WTC11 (cell line): ENCODE measurements at regions not wholly inside any gene's neighbourhood (a gene's known extent, or its start where the extent isn't known, plus 50 kb on each side); places are given as distances from the start of the nearest gene placed in this dataset.

ENCODE experiments used
- ATAC-seq: fragments of 200-7000 bp; cut with Tn5 transposase; 2 replicates; pipeline ENCODE4 v1.10.0; 2021; ENCODE audit warnings: mild to moderate bottlenecking, moderate library complexity
- CTCF ChIA-PET: fragments of 300-600 bp; sonication (Branson Sonifier 250); formaldehyde crosslinking; loops from one replicate; lab custom pipeline; 2021; ENCODE audit warnings: antibody characterized with exemption; lab: Charles Lee
- POLR2A ChIA-PET: fragments of 350-600 bp; sonication (Branson Sonifier 250); formaldehyde crosslinking; loops from one replicate; lab custom pipeline; 2021; ENCODE audit warnings: antibody characterized with exemption; lab: Charles Lee
- DNase-seq: peaks from one replicate; pipeline ENCODE4 v3.0.0; 2021; ENCODE audit warnings: low spot score
- H3K27ac Mint-ChIP-seq: 2 replicates; pipeline ENCODE4 v1.8.0; 2021; ENCODE audit warnings: mixed read lengths
- H3K27me3 Mint-ChIP-seq: 2 replicates; pipeline ENCODE4 v1.8.0; 2021; ENCODE audit warnings: low read depth, mild to moderate bottlenecking, moderate library complexity, mixed read lengths
- H3K36me3 Mint-ChIP-seq: 2 replicates; pipeline ENCODE4 v1.8.0; 2021; ENCODE audit warnings: mixed read lengths
- H3K4me1 Mint-ChIP-seq: 2 replicates; pipeline ENCODE4 v1.8.0; 2022; ENCODE audit warnings: mixed read lengths
- H3K4me3 Mint-ChIP-seq: 2 replicates; pipeline ENCODE4 v1.8.0; 2021; ENCODE audit warnings: mild to moderate bottlenecking, moderate library complexity, mixed read lengths
- H3K9me3 Mint-ChIP-seq: 2 replicates; pipeline ENCODE4 v1.8.0; 2021; ENCODE audit warnings: mixed read lengths
- CREB1 ChIP-seq: sonication (generic); formaldehyde crosslinking; IDR thresholded peaks from 2 replicates; pipeline ENCODE4 v1.8.0; 2023; ENCODE audit warnings: mild to moderate bottlenecking, missing genetic modification reagents
- CREM ChIP-seq: sonication (generic); formaldehyde crosslinking; IDR thresholded peaks from 2 replicates; pipeline ENCODE4 v1.8.1; 2022; ENCODE audit warnings: mild to moderate bottlenecking, missing genetic modification reagents, moderate library complexity
- GABPB1 ChIP-seq: sonication (generic); formaldehyde crosslinking; IDR thresholded peaks from 2 replicates; pipeline ENCODE4 v1.8.1; 2023; ENCODE audit warnings: mild to moderate bottlenecking, missing genetic modification reagents
- GRHL2 ChIP-seq: fragments of 250-450 bp; sonication (Bioruptor Pico); IDR thresholded peaks from 2 replicates; pipeline ENCODE4 v1.8.0; 2022; ENCODE audit warnings: mild to moderate bottlenecking, moderate library complexity; ENCODE audit not compliant: insufficient replicate concordance, severe bottlenecking
- GTF2I ChIP-seq: fragments of 250-450 bp; sonication (Bioruptor Pico); conservative IDR thresholded peaks from 2 replicates; pipeline ENCODE4 v1.4.0; 2021; ENCODE audit warnings: mild to moderate bottlenecking
- JUN ChIP-seq: sonication (generic); formaldehyde crosslinking; IDR thresholded peaks from 2 replicates; pipeline ENCODE4 v1.8.0; 2023; ENCODE audit warnings: mild to moderate bottlenecking, missing genetic modification reagents
- MYBL2 ChIP-seq: sonication (generic); formaldehyde crosslinking; IDR thresholded peaks from 2 replicates; pipeline ENCODE4 v1.8.1; 2023; ENCODE audit warnings: mild to moderate bottlenecking, moderate library complexity, missing genetic modification reagents
- NFATC4 ChIP-seq: fragments of 250-450 bp; sonication (Bioruptor Pico); IDR thresholded peaks from 2 replicates; pipeline ENCODE4 v1.9.0; 2021; ENCODE audit warnings: mild to moderate bottlenecking
- NR3C1 ChIP-seq: sonication (generic); formaldehyde crosslinking; conservative IDR thresholded peaks from 2 replicates; pipeline ENCODE4 v1.8.1; 2023; ENCODE audit warnings: low read depth, mild to moderate bottlenecking, missing genetic modification reagents
- SMAD4 ChIP-seq: sonication (generic); formaldehyde crosslinking; IDR thresholded peaks from 2 replicates; pipeline ENCODE4 v1.8.0; 2022; ENCODE audit warnings: mild to moderate bottlenecking, missing genetic modification reagents
- TEAD1 ChIP-seq: sonication (generic); formaldehyde crosslinking; IDR thresholded peaks from 2 replicates; pipeline ENCODE4 v1.8.0; 2022; ENCODE audit warnings: mild to moderate bottlenecking, missing genetic modification reagents
- TEAD4 ChIP-seq: sonication (generic); formaldehyde crosslinking; IDR thresholded peaks from 2 replicates; pipeline ENCODE4 v1.8.0; 2022; ENCODE audit warnings: mild to moderate bottlenecking, missing genetic modification reagents
- ZNF232 ChIP-seq: sonication (generic); formaldehyde crosslinking; IDR thresholded peaks from 2 replicates; pipeline ENCODE4 v1.8.0; 2022; ENCODE audit warnings: mild to moderate bottlenecking, missing genetic modification reagents
- ZNF423 ChIP-seq: fragments of 250-450 bp; sonication (Bioruptor Pico); IDR thresholded peaks from 2 replicates; pipeline ENCODE4 v2.1.2; 2022; ENCODE audit warnings: mild to moderate bottlenecking, moderate library complexity
- TF ChIP-seq, protein P1 (sequence below): sonication (generic); formaldehyde crosslinking; IDR thresholded peaks from 2 replicates; pipeline ENCODE4 v1.8.1; 2023; ENCODE audit warnings: mild to moderate bottlenecking, missing genetic modification reagents, moderate library complexity
- TF ChIP-seq, protein P2 (sequence below): fragments of 250-450 bp; sonication (Bioruptor Pico); IDR thresholded peaks from 2 replicates; pipeline ENCODE4 v1.9.0; 2021; ENCODE audit warnings: moderate library complexity, mild to moderate bottlenecking, inconsistent platforms, borderline replicate concordance
- TF ChIP-seq, protein P3 (sequence below): fragments of 250-450 bp; sonication (Bioruptor Pico); IDR thresholded peaks from 2 replicates; pipeline ENCODE4 v2.1.2; 2022; ENCODE audit warnings: mild to moderate bottlenecking, moderate library complexity
- TF ChIP-seq, protein P4 (sequence below): sonication (generic); formaldehyde crosslinking; IDR thresholded peaks from 2 replicates; pipeline ENCODE4 v1.8.1; 2022; ENCODE audit warnings: low read depth, mild to moderate bottlenecking, moderate library complexity, missing genetic modification reagents, borderline replicate concordance
- TF ChIP-seq, protein P5 (sequence below): sonication (generic); formaldehyde crosslinking; IDR thresholded peaks from 2 replicates; pipeline ENCODE4 v1.8.0; 2022; ENCODE audit warnings: mild to moderate bottlenecking, missing genetic modification reagents
- TF ChIP-seq, protein P6 (sequence below): sonication (generic); formaldehyde crosslinking; IDR thresholded peaks from 2 replicates; pipeline ENCODE4 v1.8.1; 2023; ENCODE audit warnings: mild to moderate bottlenecking, moderate library complexity, missing genetic modification reagents
- TF ChIP-seq, protein P7 (sequence below): fragments of 200-600 bp; IDR thresholded peaks from 2 replicates; pipeline ENCODE4 v1.8.0; 2022; ENCODE audit warnings: antibody characterized with exemption
- TF ChIP-seq, protein P8 (sequence below): fragments of 250-450 bp; sonication (Bioruptor Pico); IDR thresholded peaks from 2 replicates; pipeline ENCODE4 v1.9.0; 2021; ENCODE audit warnings: mild to moderate bottlenecking

DNA sequence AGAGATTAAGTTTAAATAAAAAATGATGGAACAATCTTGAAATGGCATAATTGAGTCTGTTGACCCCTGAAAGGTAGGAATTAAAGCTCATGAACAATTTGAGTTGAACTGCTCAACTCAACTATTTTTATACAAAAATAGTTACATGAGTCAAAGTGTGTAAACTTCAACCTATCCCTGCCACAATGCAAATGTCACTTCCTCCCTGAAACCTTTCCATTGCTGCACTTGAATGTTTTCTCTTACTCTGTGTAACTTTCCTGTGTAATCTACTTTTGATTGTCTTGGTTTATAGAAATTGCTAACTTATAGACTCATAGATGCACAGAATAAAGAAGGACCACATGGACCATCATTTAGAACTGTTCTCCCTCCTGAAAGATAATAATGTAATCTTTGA, 218.5 kb downstream of the GBA3 start:
- Mint-ChIP-seq H3K4me3 (no peak overlapping the region), H3K27ac (no peak overlapping the region), H3K27me3 (no peaks in the 10 kb centered on the region; the same call in 1 of the 2 replicates), H3K4me1 (peaks cover 9% of the 10 kb centered on the region), H3K36me3 (no peaks in the 10 kb centered on the region), H3K9me3 (peaks cover 20% of the 10 kb centered on the region)
- POLR2A ChIA-PET: no interaction called here
- no peak for ATAC-seq
- TF ChIP-seq JUN (CRISPR knock-in tag) (no peak), TEAD4 (CRISPR knock-in tag) (no peak), CREM (CRISPR knock-in tag) (no peak), GRHL2 (CRISPR knock-in tag) (no peak), NR3C1 (CRISPR knock-in tag) (no peak)
- TF ChIP-seq, protein P1, sequence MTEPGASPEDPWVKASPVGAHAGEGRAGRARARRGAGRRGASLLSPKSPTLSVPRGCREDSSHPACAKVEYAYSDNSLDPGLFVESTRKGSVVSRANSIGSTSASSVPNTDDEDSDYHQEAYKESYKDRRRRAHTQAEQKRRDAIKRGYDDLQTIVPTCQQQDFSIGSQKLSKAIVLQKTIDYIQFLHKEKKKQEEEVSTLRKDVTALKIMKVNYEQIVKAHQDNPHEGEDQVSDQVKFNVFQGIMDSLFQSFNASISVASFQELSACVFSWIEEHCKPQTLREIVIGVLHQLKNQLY (CRISPR knock-in tag): no peak
- TF ChIP-seq, protein P2, sequence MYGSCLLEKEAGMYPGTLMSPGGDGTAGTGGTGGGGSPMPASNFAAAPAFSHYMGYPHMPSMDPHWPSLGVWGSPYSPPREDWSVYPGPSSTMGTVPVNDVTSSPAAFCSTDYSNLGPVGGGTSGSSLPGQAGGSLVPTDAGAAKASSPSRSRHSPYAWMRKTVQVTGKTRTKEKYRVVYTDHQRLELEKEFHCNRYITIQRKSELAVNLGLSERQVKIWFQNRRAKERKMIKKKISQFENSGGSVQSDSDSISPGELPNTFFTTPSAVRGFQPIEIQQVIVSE (CRISPR knock-in tag): no peak
- TF ChIP-seq, protein P3, sequence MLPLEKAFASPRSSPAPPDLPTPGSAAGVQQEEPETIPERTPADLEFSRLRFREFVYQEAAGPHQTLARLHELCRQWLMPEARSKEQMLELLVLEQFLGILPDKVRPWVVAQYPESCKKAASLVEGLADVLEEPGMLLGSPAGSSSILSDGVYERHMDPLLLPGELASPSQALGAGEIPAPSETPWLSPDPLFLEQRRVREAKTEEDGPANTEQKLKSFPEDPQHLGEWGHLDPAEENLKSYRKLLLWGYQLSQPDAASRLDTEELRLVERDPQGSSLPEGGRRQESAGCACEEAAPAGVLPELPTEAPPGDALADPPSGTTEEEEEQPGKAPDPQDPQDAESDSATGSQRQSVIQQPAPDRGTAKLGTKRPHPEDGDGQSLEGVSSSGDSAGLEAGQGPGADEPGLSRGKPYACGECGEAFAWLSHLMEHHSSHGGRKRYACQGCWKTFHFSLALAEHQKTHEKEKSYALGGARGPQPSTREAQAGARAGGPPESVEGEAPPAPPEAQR (CRISPR knock-in tag): no peak
- TF ChIP-seq, protein P4, sequence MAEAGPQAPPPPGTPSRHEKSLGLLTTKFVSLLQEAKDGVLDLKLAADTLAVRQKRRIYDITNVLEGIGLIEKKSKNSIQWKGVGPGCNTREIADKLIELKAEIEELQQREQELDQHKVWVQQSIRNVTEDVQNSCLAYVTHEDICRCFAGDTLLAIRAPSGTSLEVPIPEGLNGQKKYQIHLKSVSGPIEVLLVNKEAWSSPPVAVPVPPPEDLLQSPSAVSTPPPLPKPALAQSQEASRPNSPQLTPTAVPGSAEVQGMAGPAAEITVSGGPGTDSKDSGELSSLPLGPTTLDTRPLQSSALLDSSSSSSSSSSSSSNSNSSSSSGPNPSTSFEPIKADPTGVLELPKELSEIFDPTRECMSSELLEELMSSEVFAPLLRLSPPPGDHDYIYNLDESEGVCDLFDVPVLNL: no peak
- CTCF ChIA-PET: interaction anchor here (2.6 kb wide), 1 partner anchor 14 kb away, joined by 10 read pairs; no protein-coding TSS in a partner anchor
- no peak for DNase-seq

DNA sequence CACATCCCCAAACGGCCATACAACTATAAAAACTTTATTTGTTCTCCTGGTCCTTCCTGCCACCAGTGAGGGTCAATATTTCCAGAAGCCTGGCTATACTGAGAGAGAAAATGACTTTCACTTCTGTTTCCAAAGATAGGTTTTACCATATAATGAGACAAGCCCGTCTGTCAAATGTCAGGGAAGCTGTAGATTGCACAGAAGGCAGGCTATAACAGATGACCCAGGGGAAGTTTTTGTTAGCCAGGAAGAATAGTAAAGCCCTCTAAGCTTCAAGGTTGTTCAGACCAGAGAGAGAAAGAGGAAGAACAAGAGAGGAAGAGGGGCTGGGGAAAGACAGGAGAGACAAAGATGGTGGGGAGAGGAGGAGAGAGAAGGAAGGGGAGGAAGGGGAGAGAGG, 217.5 kb downstream of the GBA3 start:
- no peak overlapping the region for H3K27ac Mint-ChIP-seq
- H3K4me1 Mint-ChIP-seq: peaks cover 9% of the 10 kb centered on the region
- H3K4me3 Mint-ChIP-seq: no peak overlapping the region
- no peaks in the 10 kb centered on the region for H3K36me3 Mint-ChIP-seq
- DNase-seq (no peak), ATAC-seq (no peak)
- peaks cover 20% of the 10 kb centered on the region for H3K9me3 Mint-ChIP-seq
- H3K27me3 Mint-ChIP-seq: no peaks in the 10 kb centered on the region; the same call in 1 of the 2 replicates
- POLR2A ChIA-PET: no interaction called here
- CTCF ChIA-PET: interaction anchor here (2.6 kb wide), 1 partner anchor 13 kb away, joined by 10 read pairs; no protein-coding TSS in a partner anchor
- TF ChIP-seq MYBL2 (no peak), TEAD1 (CRISPR knock-in tag) (no peak), CREB1 (CRISPR knock-in tag) (no peak), ZNF232 (no peak), NFATC4 (CRISPR knock-in tag) (no peak), SMAD4 (CRISPR knock-in tag) (no peak), GTF2I (no peak), ZNF423 (no peak), NR3C1 (CRISPR knock-in tag) (no peak), GABPB1 (CRISPR knock-in tag) (no peak), GRHL2 (CRISPR knock-in tag) (no peak)
- TF ChIP-seq, protein P5, sequence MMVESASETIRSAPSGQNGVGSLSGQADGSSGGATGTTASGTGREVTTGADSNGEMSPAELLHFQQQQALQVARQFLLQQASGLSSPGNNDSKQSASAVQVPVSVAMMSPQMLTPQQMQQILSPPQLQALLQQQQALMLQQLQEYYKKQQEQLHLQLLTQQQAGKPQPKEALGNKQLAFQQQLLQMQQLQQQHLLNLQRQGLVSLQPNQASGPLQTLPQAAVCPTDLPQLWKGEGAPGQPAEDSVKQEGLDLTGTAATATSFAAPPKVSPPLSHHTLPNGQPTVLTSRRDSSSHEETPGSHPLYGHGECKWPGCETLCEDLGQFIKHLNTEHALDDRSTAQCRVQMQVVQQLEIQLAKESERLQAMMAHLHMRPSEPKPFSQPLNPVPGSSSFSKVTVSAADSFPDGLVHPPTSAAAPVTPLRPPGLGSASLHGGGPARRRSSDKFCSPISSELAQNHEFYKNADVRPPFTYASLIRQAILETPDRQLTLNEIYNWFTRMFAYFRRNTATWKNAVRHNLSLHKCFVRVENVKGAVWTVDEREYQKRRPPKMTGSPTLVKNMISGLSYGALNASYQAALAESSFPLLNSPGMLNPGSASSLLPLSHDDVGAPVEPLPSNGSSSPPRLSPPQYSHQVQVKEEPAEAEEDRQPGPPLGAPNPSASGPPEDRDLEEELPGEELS (CRISPR knock-in tag): no peak
- TF ChIP-seq, protein P6, sequence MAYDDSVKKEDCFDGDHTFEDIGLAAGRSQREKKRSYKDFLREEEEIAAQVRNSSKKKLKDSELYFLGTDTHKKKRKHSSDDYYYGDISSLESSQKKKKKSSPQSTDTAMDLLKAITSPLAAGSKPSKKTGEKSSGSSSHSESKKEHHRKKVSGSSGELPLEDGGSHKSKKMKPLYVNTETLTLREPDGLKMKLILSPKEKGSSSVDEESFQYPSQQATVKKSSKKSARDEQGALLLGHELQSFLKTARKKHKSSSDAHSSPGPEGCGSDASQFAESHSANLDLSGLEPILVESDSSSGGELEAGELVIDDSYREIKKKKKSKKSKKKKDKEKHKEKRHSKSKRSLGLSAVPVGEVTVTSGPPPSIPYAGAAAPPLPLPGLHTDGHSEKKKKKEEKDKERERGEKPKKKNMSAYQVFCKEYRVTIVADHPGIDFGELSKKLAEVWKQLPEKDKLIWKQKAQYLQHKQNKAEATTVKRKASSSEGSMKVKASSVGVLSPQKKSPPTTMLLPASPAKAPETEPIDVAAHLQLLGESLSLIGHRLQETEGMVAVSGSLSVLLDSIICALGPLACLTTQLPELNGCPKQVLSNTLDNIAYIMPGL (CRISPR knock-in tag): no peak
- TF ChIP-seq, protein P7, sequence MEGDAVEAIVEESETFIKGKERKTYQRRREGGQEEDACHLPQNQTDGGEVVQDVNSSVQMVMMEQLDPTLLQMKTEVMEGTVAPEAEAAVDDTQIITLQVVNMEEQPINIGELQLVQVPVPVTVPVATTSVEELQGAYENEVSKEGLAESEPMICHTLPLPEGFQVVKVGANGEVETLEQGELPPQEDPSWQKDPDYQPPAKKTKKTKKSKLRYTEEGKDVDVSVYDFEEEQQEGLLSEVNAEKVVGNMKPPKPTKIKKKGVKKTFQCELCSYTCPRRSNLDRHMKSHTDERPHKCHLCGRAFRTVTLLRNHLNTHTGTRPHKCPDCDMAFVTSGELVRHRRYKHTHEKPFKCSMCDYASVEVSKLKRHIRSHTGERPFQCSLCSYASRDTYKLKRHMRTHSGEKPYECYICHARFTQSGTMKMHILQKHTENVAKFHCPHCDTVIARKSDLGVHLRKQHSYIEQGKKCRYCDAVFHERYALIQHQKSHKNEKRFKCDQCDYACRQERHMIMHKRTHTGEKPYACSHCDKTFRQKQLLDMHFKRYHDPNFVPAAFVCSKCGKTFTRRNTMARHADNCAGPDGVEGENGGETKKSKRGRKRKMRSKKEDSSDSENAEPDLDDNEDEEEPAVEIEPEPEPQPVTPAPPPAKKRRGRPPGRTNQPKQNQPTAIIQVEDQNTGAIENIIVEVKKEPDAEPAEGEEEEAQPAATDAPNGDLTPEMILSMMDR: no peak
- TF ChIP-seq, protein P8, sequence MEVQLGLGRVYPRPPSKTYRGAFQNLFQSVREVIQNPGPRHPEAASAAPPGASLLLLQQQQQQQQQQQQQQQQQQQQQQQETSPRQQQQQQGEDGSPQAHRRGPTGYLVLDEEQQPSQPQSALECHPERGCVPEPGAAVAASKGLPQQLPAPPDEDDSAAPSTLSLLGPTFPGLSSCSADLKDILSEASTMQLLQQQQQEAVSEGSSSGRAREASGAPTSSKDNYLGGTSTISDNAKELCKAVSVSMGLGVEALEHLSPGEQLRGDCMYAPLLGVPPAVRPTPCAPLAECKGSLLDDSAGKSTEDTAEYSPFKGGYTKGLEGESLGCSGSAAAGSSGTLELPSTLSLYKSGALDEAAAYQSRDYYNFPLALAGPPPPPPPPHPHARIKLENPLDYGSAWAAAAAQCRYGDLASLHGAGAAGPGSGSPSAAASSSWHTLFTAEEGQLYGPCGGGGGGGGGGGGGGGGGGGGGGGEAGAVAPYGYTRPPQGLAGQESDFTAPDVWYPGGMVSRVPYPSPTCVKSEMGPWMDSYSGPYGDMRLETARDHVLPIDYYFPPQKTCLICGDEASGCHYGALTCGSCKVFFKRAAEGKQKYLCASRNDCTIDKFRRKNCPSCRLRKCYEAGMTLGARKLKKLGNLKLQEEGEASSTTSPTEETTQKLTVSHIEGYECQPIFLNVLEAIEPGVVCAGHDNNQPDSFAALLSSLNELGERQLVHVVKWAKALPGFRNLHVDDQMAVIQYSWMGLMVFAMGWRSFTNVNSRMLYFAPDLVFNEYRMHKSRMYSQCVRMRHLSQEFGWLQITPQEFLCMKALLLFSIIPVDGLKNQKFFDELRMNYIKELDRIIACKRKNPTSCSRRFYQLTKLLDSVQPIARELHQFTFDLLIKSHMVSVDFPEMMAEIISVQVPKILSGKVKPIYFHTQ (CRISPR knock-in tag): no peak
